HepG2 (cell line): ENCODE measurements at regions not wholly inside any gene's neighbourhood (a gene's known extent, or its start where the extent isn't known, plus 50 kb on each side); places are given as distances from the start of the nearest gene placed in this dataset.

Source experiments
- ATAC-seq: fragments of 200-7000 bp; cut with Tn5 transposase; 3 replicates; pipeline ENCODE4 v1.9.1; 2020; ENCODE audit warnings: mild to moderate bottlenecking, moderate library complexity
- BruUV-seq: library from RNA; stranded (reverse); fragments of 400-500 nt; replicated peaks from 2 replicates; lab custom pipeline; 2021; lab: Mats Ljungman, UMichigan
- CTCF ChIA-PET: fragments of 300-600 bp; formaldehyde crosslinking; extraction: SDS; loops from one replicate; lab custom pipeline; 2021; ENCODE audit warnings: low total read pairs, inconsistent platforms, low intra/inter-chr PET ratio; lab: Yijun Ruan, JAX
- POLR2A ChIA-PET: fragments of 350-600 bp; sonication (Branson Sonifier 250); formaldehyde crosslinking; loops from one replicate; lab custom pipeline; 2020; ENCODE audit warnings: antibody characterized with exemption, inconsistent platforms; lab: Yijun Ruan, JAX
- DNase-seq: peaks from one replicate; pipeline ENCODE4 v3.0.0-alpha.2; 2015; ENCODE audit warnings: low spot score
- FAIRE-seq: peaks from 3 replicates; lab custom pipeline; 2011; peaks lifted over from hg19 to GRCh38; lab: Jason Lieb, UNC
- H2AFZ ChIP-seq: one replicate; pipeline ENCODE4 v1.6.1; 2011; ENCODE audit warnings: low read length, inconsistent platforms
- H3K27ac ChIP-seq: fragments of 300-600 bp; 3 replicates; pipeline ENCODE4 v1.8.0; 2011; ENCODE audit warnings: mixed run types, mild to moderate bottlenecking, mixed read lengths, low read length, inconsistent platforms; ENCODE audit not compliant: insufficient read depth; ENCODE audit errors: extremely low read length
- H3K27me3 ChIP-seq, 2 experiments: fragments of 200-600 bp in 1 of 2; 2 replicates in 1 of 2; 3 replicates in 1 of 2; pipeline versions ENCODE4 v1.6.0 to v1.8.0; 2011; ENCODE audit warnings: low read length in 2 of 2, mild to moderate bottlenecking in 2 of 2, moderate library complexity in 2 of 2, inconsistent platforms in 1 of 2; ENCODE audit not compliant: insufficient read depth in 2 of 2, control insufficient read depth in 1 of 2
- H3K36me3 ChIP-seq, 2 experiments: fragments of 200-600 bp in 1 of 2; replicated peaks in 1 of 2; 2 replicates in 1 of 2; 3 replicates in 1 of 2; pipeline versions ENCODE4 v1.5.1 to v1.8.0; 2011; ENCODE audit warnings: low read length in 2 of 2, inconsistent platforms in 1 of 2; ENCODE audit not compliant: insufficient read depth in 2 of 2, control insufficient read depth in 1 of 2
- H3K4me1 ChIP-seq: 2 replicates; pipeline ENCODE4 v1.5.1; 2012; ENCODE audit warnings: low read length, inconsistent platforms; ENCODE audit not compliant: insufficient read depth
- H3K4me2 ChIP-seq: 2 replicates; pipeline ENCODE4 v1.6.0; 2011; ENCODE audit warnings: low read depth, low read length, inconsistent platforms
- H3K4me3 ChIP-seq, 3 experiments: fragments of 200-600 bp in 1 of 3; sonication (generic), shearing (Covaris generic) in 1 of 3; replicated peaks in 1 of 3; 2 replicates each; pipeline ENCODE4 v1.5.1; 2011 to 2016; ENCODE audit warnings: low read length in 3 of 3, inconsistent platforms in 2 of 3, low read depth in 2 of 3, mild to moderate bottlenecking in 2 of 3, control low read depth in 1 of 3, mixed read lengths in 1 of 3; ENCODE audit not compliant: insufficient read depth in 1 of 3
- H3K79me2 ChIP-seq: one replicate; pipeline ENCODE4 v1.6.1; 2011; ENCODE audit warnings: low read length, inconsistent platforms; ENCODE audit not compliant: insufficient read depth
- H3K9ac ChIP-seq: 2 replicates; pipeline ENCODE4 v1.6.0; 2011; ENCODE audit warnings: mild to moderate bottlenecking, low read depth, low read length, inconsistent platforms; ENCODE audit not compliant: insufficient read depth
- H3K9me3 ChIP-seq: 2 replicates; pipeline ENCODE4 v1.5.1; 2012; ENCODE audit warnings: mild to moderate bottlenecking, low read length
- H4K20me1 ChIP-seq: 2 replicates; pipeline ENCODE4 v1.6.0; 2011; ENCODE audit warnings: inconsistent platforms, mild to moderate bottlenecking, low read length, moderate library complexity; ENCODE audit not compliant: insufficient read depth
- DPF2 ChIP-seq: sonication (generic); formaldehyde crosslinking; IDR thresholded peaks from 2 replicates; pipeline ENCODE4 v1.4.0; 2020; ENCODE audit warnings: mild to moderate bottlenecking, low read depth, missing genetic modification reagents, borderline replicate concordance
- FOXJ3 ChIP-seq: sonication (generic); formaldehyde crosslinking; IDR thresholded peaks from 2 replicates; pipeline ENCODE4 v1.4.0; 2020; ENCODE audit warnings: missing genetic modification reagents, mild to moderate bottlenecking, borderline replicate concordance
- HNRNPK ChIP-seq: fragments of 200-400 bp; formaldehyde crosslinking; IDR thresholded peaks from 2 replicates; pipeline ENCODE4 v1.6.1; 2018; ENCODE audit warnings: low read length, low read depth, moderate library complexity, mild to moderate bottlenecking; ENCODE audit not compliant: poor library complexity, severe bottlenecking
- PHF5A ChIP-seq: IDR thresholded peaks from one replicate; pipeline ENCODE4 v1.6.1; 2018; ENCODE audit warnings: low read depth, missing genetic modification reagents; ENCODE audit not compliant: unreplicated experiment
- ZNF589 ChIP-seq: sonication (generic); formaldehyde crosslinking; conservative IDR thresholded peaks from 2 replicates; pipeline ENCODE4 v1.8.0; 2022; ENCODE audit warnings: mild to moderate bottlenecking, moderate library complexity, missing genetic modification reagents
- WGBS: methylation state at CpG from one replicate; pipeline ENCODE4 v1.1.6; 2017; ENCODE audit warnings: low lambda C conversion rate; 5-methylcytosine and 5-hydroxymethylcytosine counted together
- in situ Hi-C: cut with HindIII; loops from 2 replicates; pipeline ENCODE4 v1.10.0; 2017; ENCODE audit warnings: low pct_unique_long_range_greater_than_20kb; ENCODE audit not compliant: extremely low pct_ligation_motif_present
- intact Hi-C: fragments of 100-400 bp; cut with micrococcal nuclease; formaldehyde crosslinking; loops from one replicate; pipeline ENCODE4 v1.10.0; 2022; ENCODE audit not compliant: unreplicated experiment
- TF ChIP-seq, protein P1 (sequence below): sonication (generic); formaldehyde crosslinking; IDR thresholded peaks from 2 replicates; pipeline ENCODE4 v1.4.0; 2020; ENCODE audit warnings: missing genetic modification reagents
- TF ChIP-seq, protein P2 (sequence below): sonication (generic); formaldehyde crosslinking; IDR thresholded peaks from 2 replicates; pipeline ENCODE4 v1.9.0; 2022; ENCODE audit warnings: low read depth, missing genetic modification reagents
- TF ChIP-seq, protein P3 (sequence below): sonication (generic); formaldehyde crosslinking; IDR thresholded peaks from 2 replicates; pipeline ENCODE4 v1.5.1; 2020; ENCODE audit warnings: mild to moderate bottlenecking, moderate library complexity, missing genetic modification reagents
- TF ChIP-seq, protein P4 (sequence below): sonication (generic); formaldehyde crosslinking; IDR thresholded peaks from 2 replicates; pipeline ENCODE4 v1.8.1; 2023; ENCODE audit warnings: mild to moderate bottlenecking, missing genetic modification reagents, borderline replicate concordance
- TF ChIP-seq, protein P5 (sequence below): IDR thresholded peaks from 2 replicates; pipeline ENCODE4 v1.4.0; 2020; ENCODE audit warnings: mild to moderate bottlenecking, missing genetic modification reagents
- TF ChIP-seq, protein P6 (sequence below): IDR thresholded peaks from 2 replicates; pipeline ENCODE4 v1.6.1; 2018; ENCODE audit warnings: missing genetic modification reagents

DNA sequence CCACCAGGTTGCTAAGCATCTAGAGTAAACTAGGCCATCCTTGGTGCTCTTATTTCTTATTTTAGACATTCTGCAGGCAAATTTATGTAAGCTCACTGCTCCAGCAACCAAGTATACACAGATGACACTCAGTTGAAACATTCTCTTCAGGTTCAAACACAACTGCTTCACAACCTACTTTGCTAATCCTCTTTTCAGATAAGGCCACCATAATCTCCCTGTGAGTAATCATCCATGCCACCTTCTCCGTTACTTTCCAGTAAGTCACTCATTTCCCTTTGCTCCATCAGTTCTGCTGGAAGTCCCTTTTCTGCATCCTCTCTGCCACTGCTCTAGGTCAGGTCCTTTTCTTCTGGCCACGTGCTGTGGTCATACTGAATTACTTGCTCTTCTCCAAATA is 120.2 kb upstream of the WDFY3 start:
- in situ Hi-C loops, result no loop called here
- no peaks in the 10 kb centered on the region for H3K4me1 ChIP-seq
- WGBS, result 1% methylated on average over 2 of the region's 2 CpGs
- no peak overlapping the region for H3K4me2 ChIP-seq
- no peak overlapping the region for H3K27ac ChIP-seq
- FAIRE-seq, result no peak
- BruUV-seq, result no TSS peak
- ATAC-seq, result no peak
- POLR2A ChIA-PET, result no interaction called here
- H3K9me3 ChIP-seq, result 0 out of 2 replicates have a peak, but pooled peaks cover 3% of the 10 kb centered on the region
- CTCF ChIA-PET, result no interaction called here
- no peaks in the 10 kb centered on the region for H3K27me3 ChIP-seq
- no peak overlapping the region for H3K4me3 ChIP-seq
- intact Hi-C loops, result no loop called here
- DNase-seq, result no peak
- no peaks in the 10 kb centered on the region for H3K79me2 ChIP-seq
- H3K36me3 ChIP-seq, result no peaks in the 10 kb centered on the region
- H4K20me1 ChIP-seq, result no peaks in the 10 kb centered on the region
- no peak overlapping the region for H2AFZ ChIP-seq
- no peak overlapping the region for H3K9ac ChIP-seq
- TF ChIP-seq, protein P1, sequence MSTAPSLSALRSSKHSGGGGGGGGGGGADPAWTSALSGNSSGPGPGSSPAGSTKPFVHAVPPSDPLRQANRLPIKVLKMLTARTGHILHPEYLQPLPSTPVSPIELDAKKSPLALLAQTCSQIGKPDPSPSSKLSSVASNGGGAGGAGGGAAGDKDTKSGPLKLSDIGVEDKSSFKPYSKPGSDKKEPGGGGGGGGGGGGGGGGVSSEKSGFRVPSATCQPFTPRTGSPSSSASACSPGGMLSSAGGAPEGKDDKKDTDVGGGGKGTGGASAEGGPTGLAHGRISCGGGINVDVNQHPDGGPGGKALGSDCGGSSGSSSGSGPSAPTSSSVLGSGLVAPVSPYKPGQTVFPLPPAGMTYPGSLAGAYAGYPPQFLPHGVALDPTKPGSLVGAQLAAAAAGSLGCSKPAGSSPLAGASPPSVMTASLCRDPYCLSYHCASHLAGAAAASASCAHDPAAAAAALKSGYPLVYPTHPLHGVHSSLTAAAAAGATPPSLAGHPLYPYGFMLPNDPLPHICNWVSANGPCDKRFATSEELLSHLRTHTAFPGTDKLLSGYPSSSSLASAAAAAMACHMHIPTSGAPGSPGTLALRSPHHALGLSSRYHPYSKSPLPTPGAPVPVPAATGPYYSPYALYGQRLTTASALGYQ (CRISPR knock-in tag), result no peak
- TF ChIP-seq PHF5A, result no peak
- TF ChIP-seq, protein P2, sequence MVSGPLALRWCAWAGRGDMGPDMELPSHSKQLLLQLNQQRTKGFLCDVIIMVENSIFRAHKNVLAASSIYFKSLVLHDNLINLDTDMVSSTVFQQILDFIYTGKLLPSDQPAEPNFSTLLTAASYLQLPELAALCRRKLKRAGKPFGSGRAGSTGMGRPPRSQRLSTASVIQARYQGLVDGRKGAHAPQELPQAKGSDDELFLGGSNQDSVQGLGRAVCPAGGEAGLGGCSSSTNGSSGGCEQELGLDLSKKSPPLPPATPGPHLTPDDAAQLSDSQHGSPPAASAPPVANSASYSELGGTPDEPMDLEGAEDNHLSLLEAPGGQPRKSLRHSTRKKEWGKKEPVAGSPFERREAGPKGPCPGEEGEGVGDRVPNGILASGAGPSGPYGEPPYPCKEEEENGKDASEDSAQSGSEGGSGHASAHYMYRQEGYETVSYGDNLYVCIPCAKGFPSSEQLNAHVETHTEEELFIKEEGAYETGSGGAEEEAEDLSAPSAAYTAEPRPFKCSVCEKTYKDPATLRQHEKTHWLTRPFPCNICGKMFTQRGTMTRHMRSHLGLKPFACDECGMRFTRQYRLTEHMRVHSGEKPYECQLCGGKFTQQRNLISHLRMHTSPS (CRISPR knock-in tag), result no peak
- TF ChIP-seq, protein P3, sequence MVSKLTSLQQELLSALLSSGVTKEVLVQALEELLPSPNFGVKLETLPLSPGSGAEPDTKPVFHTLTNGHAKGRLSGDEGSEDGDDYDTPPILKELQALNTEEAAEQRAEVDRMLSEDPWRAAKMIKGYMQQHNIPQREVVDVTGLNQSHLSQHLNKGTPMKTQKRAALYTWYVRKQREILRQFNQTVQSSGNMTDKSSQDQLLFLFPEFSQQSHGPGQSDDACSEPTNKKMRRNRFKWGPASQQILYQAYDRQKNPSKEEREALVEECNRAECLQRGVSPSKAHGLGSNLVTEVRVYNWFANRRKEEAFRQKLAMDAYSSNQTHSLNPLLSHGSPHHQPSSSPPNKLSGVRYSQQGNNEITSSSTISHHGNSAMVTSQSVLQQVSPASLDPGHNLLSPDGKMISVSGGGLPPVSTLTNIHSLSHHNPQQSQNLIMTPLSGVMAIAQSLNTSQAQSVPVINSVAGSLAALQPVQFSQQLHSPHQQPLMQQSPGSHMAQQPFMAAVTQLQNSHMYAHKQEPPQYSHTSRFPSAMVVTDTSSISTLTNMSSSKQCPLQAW (CRISPR knock-in tag), result no peak
- TF ChIP-seq ZNF589 (CRISPR knock-in tag), result no peak
- TF ChIP-seq DPF2, result no peak
- TF ChIP-seq, protein P4, sequence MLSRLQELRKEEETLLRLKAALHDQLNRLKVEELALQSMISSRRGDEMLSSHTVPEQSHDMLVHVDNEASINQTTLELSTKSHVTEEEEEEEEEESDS (CRISPR knock-in tag), result no peak
- TF ChIP-seq, protein P5, sequence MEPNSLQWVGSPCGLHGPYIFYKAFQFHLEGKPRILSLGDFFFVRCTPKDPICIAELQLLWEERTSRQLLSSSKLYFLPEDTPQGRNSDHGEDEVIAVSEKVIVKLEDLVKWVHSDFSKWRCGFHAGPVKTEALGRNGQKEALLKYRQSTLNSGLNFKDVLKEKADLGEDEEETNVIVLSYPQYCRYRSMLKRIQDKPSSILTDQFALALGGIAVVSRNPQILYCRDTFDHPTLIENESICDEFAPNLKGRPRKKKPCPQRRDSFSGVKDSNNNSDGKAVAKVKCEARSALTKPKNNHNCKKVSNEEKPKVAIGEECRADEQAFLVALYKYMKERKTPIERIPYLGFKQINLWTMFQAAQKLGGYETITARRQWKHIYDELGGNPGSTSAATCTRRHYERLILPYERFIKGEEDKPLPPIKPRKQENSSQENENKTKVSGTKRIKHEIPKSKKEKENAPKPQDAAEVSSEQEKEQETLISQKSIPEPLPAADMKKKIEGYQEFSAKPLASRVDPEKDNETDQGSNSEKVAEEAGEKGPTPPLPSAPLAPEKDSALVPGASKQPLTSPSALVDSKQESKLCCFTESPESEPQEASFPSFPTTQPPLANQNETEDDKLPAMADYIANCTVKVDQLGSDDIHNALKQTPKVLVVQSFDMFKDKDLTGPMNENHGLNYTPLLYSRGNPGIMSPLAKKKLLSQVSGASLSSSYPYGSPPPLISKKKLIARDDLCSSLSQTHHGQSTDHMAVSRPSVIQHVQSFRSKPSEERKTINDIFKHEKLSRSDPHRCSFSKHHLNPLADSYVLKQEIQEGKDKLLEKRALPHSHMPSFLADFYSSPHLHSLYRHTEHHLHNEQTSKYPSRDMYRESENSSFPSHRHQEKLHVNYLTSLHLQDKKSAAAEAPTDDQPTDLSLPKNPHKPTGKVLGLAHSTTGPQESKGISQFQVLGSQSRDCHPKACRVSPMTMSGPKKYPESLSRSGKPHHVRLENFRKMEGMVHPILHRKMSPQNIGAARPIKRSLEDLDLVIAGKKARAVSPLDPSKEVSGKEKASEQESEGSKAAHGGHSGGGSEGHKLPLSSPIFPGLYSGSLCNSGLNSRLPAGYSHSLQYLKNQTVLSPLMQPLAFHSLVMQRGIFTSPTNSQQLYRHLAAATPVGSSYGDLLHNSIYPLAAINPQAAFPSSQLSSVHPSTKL, result no peak
- no peak for TF ChIP-seq HNRNPK
- TF ChIP-seq, protein P6, sequence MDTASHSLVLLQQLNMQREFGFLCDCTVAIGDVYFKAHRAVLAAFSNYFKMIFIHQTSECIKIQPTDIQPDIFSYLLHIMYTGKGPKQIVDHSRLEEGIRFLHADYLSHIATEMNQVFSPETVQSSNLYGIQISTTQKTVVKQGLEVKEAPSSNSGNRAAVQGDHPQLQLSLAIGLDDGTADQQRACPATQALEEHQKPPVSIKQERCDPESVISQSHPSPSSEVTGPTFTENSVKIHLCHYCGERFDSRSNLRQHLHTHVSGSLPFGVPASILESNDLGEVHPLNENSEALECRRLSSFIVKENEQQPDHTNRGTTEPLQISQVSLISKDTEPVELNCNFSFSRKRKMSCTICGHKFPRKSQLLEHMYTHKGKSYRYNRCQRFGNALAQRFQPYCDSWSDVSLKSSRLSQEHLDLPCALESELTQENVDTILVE (CRISPR knock-in tag), result no peak
- no peak for TF ChIP-seq FOXJ3
